ENCODE measurements at regions not wholly inside any gene's neighbourhood (a gene's known extent, or its start where the extent isn't known, plus 50 kb on each side); places are given as distances from the start of the nearest gene placed in this dataset.

- DNase-seq (ENCODE audit: missing footprints), result no peak
- no peak for ATAC-seq
- intact Hi-C loops (cut with DNase I), result no loop called here
Measured at GRCh38 chr2:81942136-81942680, 1637.7 kb upstream of the LRRTM1 start.

- DNase-seq (ENCODE audit: missing footprints) (no peak), ATAC-seq (no peak)
- intact Hi-C loops (cut with DNase I), result no loop called here
Measured at GRCh38 chr2:81940266-81940955, 1635.9 kb upstream of the LRRTM1 start.

- intact Hi-C loops (cut with DNase I), result no loop called here
- ATAC-seq, result no peak
- DNase-seq (ENCODE audit: missing footprints), result no peak
Measured at GRCh38 chr2:81937944-81938343, 1633.4 kb upstream of the LRRTM1 start.

GRCh38 chr2:81903534-81903933, 1599.0 kb upstream of the LRRTM1 start:
- intact Hi-C loops (cut with DNase I), result no loop called here
- no peak for ATAC-seq
- DNase-seq (ENCODE audit: missing footprints), result no peak

GRCh38 chr2:81901017-81901416, 1596.5 kb upstream of the LRRTM1 start:
- no peak for ATAC-seq
- DNase-seq (ENCODE audit: missing footprints), result no peak
- intact Hi-C loops (cut with DNase I), result no loop called here

- DNase-seq (ENCODE audit: missing footprints) (no peak), ATAC-seq (no peak)
- intact Hi-C loops (cut with DNase I), result no loop called here
Measured at GRCh38 chr2:81895620-81896250, 1591.2 kb upstream of the LRRTM1 start.

GRCh38 chr2:81894451-81894990, 1590.0 kb upstream of the LRRTM1 start:
- no peak for ATAC-seq
- DNase-seq (ENCODE audit: missing footprints), result no peak
- intact Hi-C loops (cut with DNase I), result no loop called here

- DNase-seq (ENCODE audit: missing footprints), result no peak
- intact Hi-C loops (cut with DNase I), result no loop called here
Measured at GRCh38 chr2:81876624-81877023, 1572.1 kb upstream of the LRRTM1 start.

GRCh38 chr2:81872006-81872405, 1567.5 kb upstream of the LRRTM1 start:
- DNase-seq (ENCODE audit: missing footprints) (no peak), ATAC-seq (no peak)
- intact Hi-C loops (cut with DNase I), result no loop called here

More at GRCh38 chr2:81876624-81877023, 1572.1 kb upstream of the LRRTM1 start:
- no peak for ATAC-seq

- intact Hi-C loops (cut with DNase I), result no loop called here
- DNase-seq (ENCODE audit: missing footprints) (no peak), ATAC-seq (no peak)
Measured at GRCh38 chr2:81870119-81870518, 1565.6 kb upstream of the LRRTM1 start.

GRCh38 chr2:81858998-81859397, 1554.4 kb upstream of the LRRTM1 start:
- intact Hi-C loops (cut with DNase I), result no loop called here
- DNase-seq (ENCODE audit: missing footprints) (no peak), ATAC-seq (no peak)

GRCh38 chr2:81853341-81853740, 1548.8 kb upstream of the LRRTM1 start:
- no peak for DNase-seq (ENCODE audit: missing footprints)

GRCh38 chr2:81852651-81853050, 1548.1 kb upstream of the LRRTM1 start:
- intact Hi-C loops (cut with DNase I), result no loop called here
- DNase-seq (ENCODE audit: missing footprints) (no peak), ATAC-seq (no peak)

More at GRCh38 chr2:81853341-81853740, 1548.8 kb upstream of the LRRTM1 start:
- intact Hi-C loops (cut with DNase I), result no loop called here
- no peak for ATAC-seq

- intact Hi-C loops (cut with DNase I), result no loop called here
- ATAC-seq, result no peak
- no peak for DNase-seq (ENCODE audit: missing footprints)
Measured at GRCh38 chr2:81839780-81840179, 1535.2 kb upstream of the LRRTM1 start.

- no peak for ATAC-seq
- intact Hi-C loops (cut with DNase I), result no loop called here
Measured at GRCh38 chr2:81835321-81836000, 1530.9 kb upstream of the LRRTM1 start.

GRCh38 chr2:81786811-81787210, 1482.3 kb upstream of the LRRTM1 start:
- intact Hi-C loops (cut with DNase I), result no loop called here
- no peak for ATAC-seq

More at GRCh38 chr2:81835321-81836000, 1530.9 kb upstream of the LRRTM1 start:
- no peak for DNase-seq (ENCODE audit: missing footprints)

GRCh38 chr2:81767187-81767912, 1462.8 kb upstream of the LRRTM1 start:
- no peak for ATAC-seq

More at GRCh38 chr2:81786811-81787210, 1482.3 kb upstream of the LRRTM1 start:
- no peak for DNase-seq (ENCODE audit: missing footprints)

GRCh38 chr2:81747481-81748070, 1443.0 kb upstream of the LRRTM1 start:
- intact Hi-C loops (cut with DNase I), result no loop called here
- no peak for ATAC-seq

More at GRCh38 chr2:81767187-81767912, 1462.8 kb upstream of the LRRTM1 start:
- DNase-seq (ENCODE audit: missing footprints), result no peak
- intact Hi-C loops (cut with DNase I), result no loop called here

More at GRCh38 chr2:81747481-81748070, 1443.0 kb upstream of the LRRTM1 start:
- DNase-seq (ENCODE audit: missing footprints), result no peak
